Mesodermal cell (in vitro differentiated cells): ENCODE measurements at regions not wholly inside any gene's neighbourhood (a gene's known extent, or its start where the extent isn't known, plus 50 kb on each side); places are given as distances from the start of the nearest gene placed in this dataset.

Experiments
- H3K27ac ChIP-seq: 2 replicates; pipeline ENCODE4 v1.7.0; 2013; ENCODE audit warnings: mild to moderate bottlenecking, low read depth, low read length, moderate library complexity; ENCODE audit not compliant: severe bottlenecking
- H3K36me3 ChIP-seq: 2 replicates; pipeline ENCODE4 v1.7.1; 2013; ENCODE audit warnings: mild to moderate bottlenecking, low read length, moderate library complexity; ENCODE audit not compliant: control insufficient read depth, insufficient read depth
- H3K4me1 ChIP-seq: one replicate; pipeline ENCODE4 v1.7.1; 2013; ENCODE audit warnings: mild to moderate bottlenecking, low read length; ENCODE audit not compliant: insufficient read depth, control insufficient read depth, poor library complexity, severe bottlenecking
- H3K4me3 ChIP-seq: 2 replicates; pipeline ENCODE4 v1.7.0; 2013; ENCODE audit warnings: low read length, control low read depth, mild to moderate bottlenecking; ENCODE audit not compliant: insufficient read depth, poor library complexity, severe bottlenecking; ENCODE audit errors: extremely low read depth
- H3K9me3 ChIP-seq: 2 replicates; pipeline ENCODE4 v1.7.1; 2013; ENCODE audit warnings: mild to moderate bottlenecking, low read length, moderate library complexity; ENCODE audit not compliant: control insufficient read depth
- WGBS, 2 experiments: methylation state at CpG; one replicate each; pipeline ENCODE4 v1.1.5; 2013; ENCODE audit warnings: missing lambda C conversion rate in 2 of 2; ENCODE audit not compliant: insufficient coverage in 2 of 2; 5-methylcytosine and 5-hydroxymethylcytosine counted together

- H3K36me3 ChIP-seq = no peaks in the 10 kb centered on the region
- no peak overlapping the region for H3K27ac ChIP-seq
- WGBS, 2 experiments = 54 to 73% methylated on average over 4 of the region's 4 CpGs
- no peaks in the 10 kb centered on the region for H3K4me1 ChIP-seq
- no peak overlapping the region for H3K4me3 ChIP-seq
- H3K9me3 ChIP-seq = no peaks in the 10 kb centered on the region
These were observed 580.6 kb downstream of the NOVA1 start for GRCh38 chr14:26017270-26017669.

- H3K4me3 ChIP-seq = no peak overlapping the region
These were observed 589.5 kb downstream of the NOVA1 start for GRCh38 chr14:26008290-26008689.

GRCh38 chr14:26004342-26004741, 593.5 kb downstream of the NOVA1 start:
- 96% methylated on average over 2 of the region's 2 CpGs; no CpG with 5 or more reads in 1 of the 2 experiments for WGBS, 2 experiments
- Histone ChIP-seq H3K9me3 (no peaks in the 10 kb centered on the region), H3K27ac (no peak overlapping the region), H3K4me1 (no peaks in the 10 kb centered on the region), H3K4me3 (no peak overlapping the region), H3K36me3 (no peaks in the 10 kb centered on the region)

More at GRCh38 chr14:26008290-26008689, 589.5 kb downstream of the NOVA1 start:
- H3K4me1 ChIP-seq = no peaks in the 10 kb centered on the region
- H3K9me3 ChIP-seq = no peaks in the 10 kb centered on the region
- H3K36me3 ChIP-seq = no peaks in the 10 kb centered on the region
- WGBS, 2 experiments = 50 to 61% methylated on average over 1 to 2 of the region's 2 CpGs
- no peak overlapping the region for H3K27ac ChIP-seq

GRCh38 chr14:25993830-25994229, 604.0 kb downstream of the NOVA1 start:
- no peak overlapping the region for H3K4me3 ChIP-seq
- H3K9me3 ChIP-seq = no peaks in the 10 kb centered on the region
- H3K4me1 ChIP-seq = no peaks in the 10 kb centered on the region
- no peaks in the 10 kb centered on the region for H3K36me3 ChIP-seq
- H3K27ac ChIP-seq = no peak overlapping the region

- H3K27ac ChIP-seq = no peak overlapping the region
- WGBS, 2 experiments = 92 to 100% methylated on average over 2 of the region's 3 CpGs
- no peak overlapping the region for H3K4me3 ChIP-seq
- peaks cover 7% of the 10 kb centered on the region for H3K9me3 ChIP-seq
- no peaks in the 10 kb centered on the region for H3K36me3 ChIP-seq
- H3K4me1 ChIP-seq = no peaks in the 10 kb centered on the region
These were observed 609.3 kb downstream of the NOVA1 start for GRCh38 chr14:25988536-25988935.

- Histone ChIP-seq H3K4me3 (no peak overlapping the region), H3K36me3 (no peaks in the 10 kb centered on the region), H3K9me3 (no peaks in the 10 kb centered on the region), H3K27ac (no peak overlapping the region), H3K4me1 (no peaks in the 10 kb centered on the region)
- WGBS, 2 experiments = no CpG with 5 or more reads among the region's 3 CpGs
These were observed 642.1 kb downstream of the NOVA1 start for GRCh38 chr14:25955772-25956171.

DNA sequence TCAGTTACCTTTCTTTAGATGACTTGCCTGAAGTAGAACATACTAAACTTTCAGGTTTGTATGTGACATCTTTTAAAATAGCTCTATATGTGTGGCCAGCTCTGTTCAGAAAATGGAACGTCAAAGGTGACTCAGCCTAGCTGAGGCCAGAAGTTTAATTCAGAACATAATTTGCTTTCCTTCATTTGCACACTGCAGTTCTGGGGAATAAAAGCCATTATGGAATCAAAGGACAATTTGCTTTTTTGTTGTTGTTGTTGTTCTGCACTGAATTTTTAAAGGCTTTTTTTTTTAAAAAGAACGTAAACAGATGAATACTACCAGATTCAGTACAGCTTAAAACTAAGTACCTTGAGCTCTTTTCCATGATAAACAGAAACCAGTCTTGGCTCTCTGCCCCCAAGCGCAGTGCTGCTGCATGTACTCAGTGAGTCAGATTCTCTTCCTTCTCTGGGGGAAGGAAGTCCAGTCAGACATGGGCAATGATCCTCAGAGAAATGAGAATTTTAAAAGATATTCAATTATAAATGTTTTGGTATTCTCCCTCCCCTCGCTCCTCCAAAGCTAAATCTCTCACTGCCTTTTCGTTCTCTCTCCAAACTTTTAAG, 644.2 kb downstream of the NOVA1 start:
- 73 to 90% methylated on average over 2 of the region's 5 CpGs for WGBS, 2 experiments
- H3K4me1 ChIP-seq = no peaks in the 10 kb centered on the region
- H3K4me3 ChIP-seq = no peak overlapping the region
- no peaks in the 10 kb centered on the region for H3K36me3 ChIP-seq
- no peaks in the 10 kb centered on the region for H3K9me3 ChIP-seq
- no peak overlapping the region for H3K27ac ChIP-seq

DNA sequence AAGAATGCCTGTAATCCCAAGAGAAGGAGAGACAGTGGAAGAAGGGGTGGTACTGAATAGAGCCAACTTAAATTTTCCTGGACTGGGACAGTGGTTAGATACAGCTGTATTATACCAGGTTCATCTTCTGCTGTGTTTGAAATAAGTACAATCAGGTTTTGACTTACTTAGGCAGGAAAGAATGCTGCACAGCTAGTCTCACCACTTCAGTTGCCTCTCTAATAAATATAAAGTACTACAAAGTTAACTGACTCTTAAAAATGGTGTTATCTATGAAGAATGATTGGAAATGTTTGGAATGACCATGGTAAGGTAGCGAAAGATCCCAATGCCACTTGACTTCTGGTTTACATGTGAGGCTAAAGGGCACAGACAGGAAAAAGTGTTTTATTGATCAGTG, 652.1 kb downstream of the NOVA1 start:
- Histone ChIP-seq H3K4me1 (no peaks in the 10 kb centered on the region), H3K9me3 (no peaks in the 10 kb centered on the region), H3K27ac (no peak overlapping the region), H3K36me3 (no peaks in the 10 kb centered on the region), H3K4me3 (no peak overlapping the region)
- 89 to 91% methylated on average over 1 of the region's 1 CpG for WGBS, 2 experiments

DNA sequence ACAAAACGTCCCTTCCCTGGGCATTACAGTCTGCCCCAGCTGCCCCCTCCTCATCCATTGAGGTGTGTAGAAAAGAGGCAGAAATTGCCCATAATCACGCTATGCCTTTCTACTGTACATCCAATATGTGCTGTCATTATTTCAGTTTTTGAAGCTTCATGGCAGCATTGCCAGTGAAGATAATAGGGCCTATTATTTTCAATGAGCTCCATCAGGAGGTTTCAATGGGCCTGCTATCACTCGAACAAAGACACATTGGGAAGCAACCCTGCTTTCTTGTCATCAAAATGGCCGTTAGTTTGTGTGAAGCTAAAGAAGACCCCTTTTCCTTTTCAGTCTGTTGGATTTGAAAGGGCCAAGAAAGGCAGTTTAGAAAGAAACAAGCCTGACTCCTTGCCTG, 653.8 kb downstream of the NOVA1 start:
- Histone ChIP-seq H3K27ac (no peak overlapping the region), H3K9me3 (no peaks in the 10 kb centered on the region), H3K4me1 (no peaks in the 10 kb centered on the region), H3K36me3 (no peaks in the 10 kb centered on the region), H3K4me3 (no peak overlapping the region)
- WGBS, 2 experiments = 88% methylated on average over 1 to 3 of the region's 4 CpGs

- no peak overlapping the region for H3K27ac ChIP-seq
- no CpG with 5 or more reads among the region's 1 CpG for WGBS, 2 experiments
- no peaks in the 10 kb centered on the region for H3K9me3 ChIP-seq
- H3K36me3 ChIP-seq = no peaks in the 10 kb centered on the region
- no peaks in the 10 kb centered on the region for H3K4me1 ChIP-seq
- no peak overlapping the region for H3K4me3 ChIP-seq
These were observed 654.5 kb downstream of the NOVA1 start for GRCh38 chr14:25943329-25943728.

GRCh38 chr14:25942090-25942489, 655.7 kb downstream of the NOVA1 start:
- Histone ChIP-seq H3K4me3 (no peak overlapping the region), H3K36me3 (no peaks in the 10 kb centered on the region), H3K9me3 (no peaks in the 10 kb centered on the region), H3K27ac (no peak overlapping the region), H3K4me1 (no peaks in the 10 kb centered on the region)
- 57 to 100% methylated on average over 1 of the region's 3 CpGs for WGBS, 2 experiments
